ENCODE measurements at regions not wholly inside any gene's neighbourhood (a gene's known extent, or its start where the extent isn't known, plus 50 kb on each side); places are given as distances from the start of the nearest gene placed in this dataset.

GRCh38 chr2:71749671-71750101 lies 296.3 kb downstream of the DYSF start:
- DNase-seq (ENCODE audit: extremely low read depth in 1 of 2, low read depth in 1 of 2), result no peak

- DNase-seq (ENCODE audit: extremely low read depth in 1 of 2, low read depth in 1 of 2), result no peak
These were observed 294.9 kb downstream of the DYSF start for GRCh38 chr2:71748227-71748626.

GRCh38 chr2:71747559-71747958 lies 294.2 kb downstream of the DYSF start:
- no peak for DNase-seq (ENCODE audit: extremely low read depth in 1 of 2, low read depth in 1 of 2)

GRCh38 chr2:71746946-71747501 lies 293.7 kb downstream of the DYSF start:
- no peak for DNase-seq (ENCODE audit: extremely low read depth in 1 of 2, low read depth in 1 of 2)

GRCh38 chr2:71744781-71745180 lies 291.4 kb downstream of the DYSF start:
- no peak for DNase-seq (ENCODE audit: extremely low read depth in 1 of 2, low read depth in 1 of 2)

GRCh38 chr2:71743995-71744675 lies 290.8 kb downstream of the DYSF start:
- no peak for DNase-seq (ENCODE audit: extremely low read depth in 1 of 2, low read depth in 1 of 2)

GRCh38 chr2:71742953-71743601 lies 289.7 kb downstream of the DYSF start:
- DNase-seq (ENCODE audit: extremely low read depth in 1 of 2, low read depth in 1 of 2), result no peak

GRCh38 chr2:71736986-71737385 lies 283.6 kb downstream of the DYSF start:
- DNase-seq (ENCODE audit: extremely low read depth in 1 of 2, low read depth in 1 of 2), result no peak

GRCh38 chr2:71736091-71736861 lies 282.9 kb downstream of the DYSF start:
- no peak for DNase-seq (ENCODE audit: extremely low read depth in 1 of 2, low read depth in 1 of 2)
